H9 (cell line): ENCODE measurements at regions not wholly inside any gene's neighbourhood (a gene's known extent, or its start where the extent isn't known, plus 50 kb on each side); places are given as distances from the start of the nearest gene placed in this dataset.

ENCODE experiments used
- DNase-seq: peaks from one replicate; pipeline ENCODE4 v3.0.0-alpha.2; 2017
- H2AFZ ChIP-seq: one replicate; pipeline ENCODE4 v1.6.1; 2013; ENCODE audit warnings: mild to moderate bottlenecking, low read length, control low read depth, moderate library complexity
- H2AK5ac ChIP-seq: 2 replicates; pipeline ENCODE4 v1.6.1; 2013; ENCODE audit warnings: low read length, control low read depth, mixed read lengths; ENCODE audit not compliant: insufficient read length
- H2BK120ac ChIP-seq: one replicate; pipeline ENCODE4 v1.6.1; 2013; ENCODE audit warnings: low read depth, mild to moderate bottlenecking, low read length, control low read depth, inconsistent platforms; ENCODE audit not compliant: poor library complexity, severe bottlenecking
- H2BK12ac ChIP-seq: 2 replicates; pipeline ENCODE4 v1.6.1; 2013; ENCODE audit warnings: low read length, control low read depth, mixed read lengths, low read depth; ENCODE audit not compliant: insufficient read length
- H2BK15ac ChIP-seq: 2 replicates; pipeline ENCODE4 v1.6.1; 2013; ENCODE audit warnings: low read depth, low read length, control low read depth
- H2BK20ac ChIP-seq: one replicate; pipeline ENCODE4 v1.6.1; 2013; ENCODE audit warnings: low read depth, mild to moderate bottlenecking, low read length, control low read depth, inconsistent platforms; ENCODE audit not compliant: poor library complexity, severe bottlenecking
- H2BK5ac ChIP-seq: 2 replicates; pipeline ENCODE4 v1.6.1; 2013; ENCODE audit warnings: low read length, control low read depth, mixed read lengths; ENCODE audit not compliant: insufficient read length
- H3K14ac ChIP-seq: 2 replicates; pipeline ENCODE4 v1.6.1; 2013; ENCODE audit warnings: low read length, control low read depth; ENCODE audit not compliant: insufficient read depth
- H3K18ac ChIP-seq: 2 replicates; pipeline ENCODE4 v1.6.1; 2013; ENCODE audit warnings: low read depth, mild to moderate bottlenecking, mixed read lengths, low read length, control low read depth; ENCODE audit not compliant: insufficient read length
- H3K23ac ChIP-seq: 2 replicates; pipeline ENCODE4 v1.6.1; 2013; ENCODE audit warnings: low read length, control low read depth, mixed read lengths, low read depth; ENCODE audit not compliant: insufficient read length
- H3K23me2 ChIP-seq: 2 replicates; pipeline ENCODE4 v1.6.1; 2013; ENCODE audit warnings: low read depth, mild to moderate bottlenecking, mixed read lengths, low read length, control low read depth; ENCODE audit not compliant: insufficient read length, poor library complexity, severe bottlenecking
- H3K27ac ChIP-seq: 2 replicates; pipeline ENCODE4 v1.5.1; 2013; ENCODE audit warnings: low read length, control low read depth, mixed read lengths, low read depth; ENCODE audit not compliant: insufficient read length
- H3K27me3 ChIP-seq: 2 replicates; pipeline ENCODE4 v1.6.1; 2013; ENCODE audit warnings: low read length, control low read depth, inconsistent platforms; ENCODE audit not compliant: insufficient read depth
- H3K4ac ChIP-seq: 2 replicates; pipeline ENCODE4 v1.6.1; 2013; ENCODE audit warnings: low read depth, mild to moderate bottlenecking, control low read depth, inconsistent platforms, low read length, moderate library complexity
- H3K4me1 ChIP-seq: 2 replicates; pipeline ENCODE4 v1.6.1; 2013; ENCODE audit warnings: low read length, control low read depth, inconsistent platforms; ENCODE audit not compliant: insufficient read depth
- H3K4me2 ChIP-seq: 2 replicates; pipeline ENCODE4 v1.6.1; 2013; ENCODE audit warnings: low read length, control low read depth, mixed read lengths; ENCODE audit not compliant: insufficient read length, insufficient read depth
- H3K56ac ChIP-seq: 2 replicates; pipeline ENCODE4 v1.6.1; 2013; ENCODE audit warnings: low read depth, mild to moderate bottlenecking, mixed read lengths, low read length, control low read depth; ENCODE audit not compliant: insufficient read length
- H3K79me1 ChIP-seq: 2 replicates; pipeline ENCODE4 v1.6.1; 2013; ENCODE audit warnings: low read depth, mild to moderate bottlenecking, moderate library complexity, low read length, control low read depth, inconsistent platforms; ENCODE audit not compliant: insufficient read depth, poor library complexity, severe bottlenecking
- H3K79me2 ChIP-seq: 2 replicates; pipeline ENCODE4 v1.6.1; 2013; ENCODE audit warnings: low read length, control low read depth, inconsistent platforms; ENCODE audit not compliant: insufficient read depth
- H3K9ac ChIP-seq: 2 replicates; pipeline ENCODE4 v1.6.1; 2013; ENCODE audit warnings: low read length, control low read depth, mixed read lengths; ENCODE audit not compliant: insufficient read length; ENCODE audit errors: extremely low read depth
- H3K9me3 ChIP-seq: one replicate; pipeline ENCODE4 v1.6.1; 2013; ENCODE audit warnings: low read depth, low read length, inconsistent platforms; ENCODE audit not compliant: control insufficient read depth
- H3T11ph ChIP-seq: one replicate; pipeline ENCODE4 v1.6.1; 2013; ENCODE audit warnings: mild to moderate bottlenecking, low read length, control low read depth, inconsistent platforms
- H4K20me1 ChIP-seq: one replicate; pipeline ENCODE4 v1.6.1; 2013; ENCODE audit not compliant: control insufficient read depth, insufficient read length, insufficient read depth
- H4K5ac ChIP-seq: 2 replicates; pipeline ENCODE4 v1.6.1; 2013; ENCODE audit warnings: low read depth, mild to moderate bottlenecking, mixed read lengths, low read length, control low read depth; ENCODE audit not compliant: insufficient read length
- H4K8ac ChIP-seq: replicated peaks from 2 replicates; pipeline ENCODE4 v1.6.1; 2013; ENCODE audit warnings: low read length, control low read depth, mixed read lengths, low read depth; ENCODE audit not compliant: insufficient read length
- H4K91ac ChIP-seq: 2 replicates; pipeline ENCODE4 v1.6.1; 2013; ENCODE audit warnings: low read depth, mild to moderate bottlenecking, moderate library complexity, mixed read lengths, low read length, control low read depth; ENCODE audit not compliant: insufficient read length
- H3K27ac Mint-ChIP-seq, 3 experiments: 2 replicates in 2 of 3; 3 replicates in 1 of 3; pipeline ENCODE4 v1.8.0; 2020 to 2021; ENCODE audit warnings: mixed read lengths in 3 of 3, mild to moderate bottlenecking in 1 of 3, moderate library complexity in 1 of 3
- H3K27me3 Mint-ChIP-seq: 2 replicates; pipeline ENCODE4 v1.8.0; 2021; ENCODE audit warnings: low read depth, mild to moderate bottlenecking, moderate library complexity, mixed read lengths
- H3K36me3 Mint-ChIP-seq, 3 experiments: 2 replicates in 2 of 3; 3 replicates in 1 of 3; pipeline ENCODE4 v1.8.0; 2020 to 2021; ENCODE audit warnings: low read depth in 3 of 3, mixed read lengths in 3 of 3; ENCODE audit not compliant: insufficient read depth in 1 of 3
- H3K4me1 Mint-ChIP-seq, 2 experiments: 2 replicates each; pipeline ENCODE4 v1.8.0; 2020; ENCODE audit warnings: mixed read lengths in 2 of 2
- H3K4me3 Mint-ChIP-seq, 2 experiments: 2 replicates in 1 of 2; 3 replicates in 1 of 2; pipeline ENCODE4 v1.8.0; 2020 to 2021; ENCODE audit warnings: mild to moderate bottlenecking in 2 of 2, mixed read lengths in 2 of 2, moderate library complexity in 1 of 2
- H3K9me3 Mint-ChIP-seq, 2 experiments: 2 replicates in 1 of 2; 3 replicates in 1 of 2; pipeline ENCODE4 v1.8.0; 2020; ENCODE audit warnings: mild to moderate bottlenecking in 2 of 2, mixed read lengths in 2 of 2, moderate library complexity in 1 of 2
- WGBS: extraction: QIAGEN DNeasy Blood & Tissue Kit; methylation state at CpG from one replicate; pipeline ENCODE4 v1.1.7; 2013; ENCODE audit warnings: missing lambda C conversion rate, low lambda C conversion rate, mixed read lengths; ENCODE audit not compliant: insufficient read length; ENCODE audit errors: extremely low coverage; 5-methylcytosine and 5-hydroxymethylcytosine counted together
- TF ChIP-seq, protein P1 (sequence below): fragments of 200-600 bp; sonication (generic); conservative IDR thresholded peaks from 3 replicates; pipeline ENCODE4 v1.8.0; 2021; ENCODE audit warnings: antibody characterized with exemption, mild to moderate bottlenecking

DNA sequence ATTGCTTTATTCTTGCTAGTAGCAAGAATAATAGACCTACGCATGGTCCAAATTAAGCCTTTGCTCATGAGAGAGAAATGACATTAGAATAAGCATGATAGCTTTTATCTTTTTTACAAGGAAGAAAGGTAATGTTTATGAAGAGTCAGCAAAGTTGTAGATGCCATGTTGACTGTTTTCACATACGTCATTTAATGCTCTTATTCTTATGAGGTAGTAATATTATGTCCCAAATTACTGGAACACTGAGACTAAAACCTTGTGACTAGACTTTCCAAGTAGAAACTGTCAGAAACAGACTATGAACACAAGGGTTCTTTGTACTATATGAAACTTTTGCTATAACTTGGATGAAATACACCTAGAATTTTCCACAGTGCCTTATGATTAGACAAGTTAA, 552.8 kb upstream of the SLC8A1 start:
- TF ChIP-seq, protein P1, sequence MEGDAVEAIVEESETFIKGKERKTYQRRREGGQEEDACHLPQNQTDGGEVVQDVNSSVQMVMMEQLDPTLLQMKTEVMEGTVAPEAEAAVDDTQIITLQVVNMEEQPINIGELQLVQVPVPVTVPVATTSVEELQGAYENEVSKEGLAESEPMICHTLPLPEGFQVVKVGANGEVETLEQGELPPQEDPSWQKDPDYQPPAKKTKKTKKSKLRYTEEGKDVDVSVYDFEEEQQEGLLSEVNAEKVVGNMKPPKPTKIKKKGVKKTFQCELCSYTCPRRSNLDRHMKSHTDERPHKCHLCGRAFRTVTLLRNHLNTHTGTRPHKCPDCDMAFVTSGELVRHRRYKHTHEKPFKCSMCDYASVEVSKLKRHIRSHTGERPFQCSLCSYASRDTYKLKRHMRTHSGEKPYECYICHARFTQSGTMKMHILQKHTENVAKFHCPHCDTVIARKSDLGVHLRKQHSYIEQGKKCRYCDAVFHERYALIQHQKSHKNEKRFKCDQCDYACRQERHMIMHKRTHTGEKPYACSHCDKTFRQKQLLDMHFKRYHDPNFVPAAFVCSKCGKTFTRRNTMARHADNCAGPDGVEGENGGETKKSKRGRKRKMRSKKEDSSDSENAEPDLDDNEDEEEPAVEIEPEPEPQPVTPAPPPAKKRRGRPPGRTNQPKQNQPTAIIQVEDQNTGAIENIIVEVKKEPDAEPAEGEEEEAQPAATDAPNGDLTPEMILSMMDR = no peak
- no CpG with 5 or more reads among the region's 2 CpGs for WGBS
- Histone ChIP-seq H4K5ac (no peak overlapping the region), H2BK12ac (no peak overlapping the region), H3K9ac (no peak overlapping the region), H3K4me2 (no peak overlapping the region), H3K79me2 (no peaks in the 10 kb centered on the region), H4K20me1 (no peaks in the 10 kb centered on the region), H3K27me3 (no peaks in the 10 kb centered on the region), H3K23me2 (no peaks in the 10 kb centered on the region), H3K4ac (no peak overlapping the region), H3K18ac (no peak overlapping the region), H3T11ph (no peak overlapping the region), H3K56ac (no peak overlapping the region), H3K9me3 (no peaks in the 10 kb centered on the region), H2AK5ac (no peak overlapping the region), H3K79me1 (no peaks in the 10 kb centered on the region), H3K4me1 (no peaks in the 10 kb centered on the region), H3K14ac (no peak overlapping the region), H2BK15ac (no peak overlapping the region), H4K91ac (no peak overlapping the region), H4K8ac (no peak overlapping the region), H2BK20ac (no peak overlapping the region), H3K23ac (no peak overlapping the region), H2AFZ (no peak overlapping the region), H2BK5ac (no peak overlapping the region), H2BK120ac (no peak overlapping the region), H3K27ac (no peak overlapping the region)
- H3K36me3 Mint-ChIP-seq = no peaks in the 10 kb centered on the region
- H3K4me3 Mint-ChIP-seq = no peak overlapping the region
- no peaks in the 10 kb centered on the region for H3K4me1 Mint-ChIP-seq
- no peak overlapping the region for H3K27ac Mint-ChIP-seq
- DNase-seq = no peak
- H3K9me3 Mint-ChIP-seq = no peaks in the 10 kb centered on the region; a peak in 1 of 5 replicates
- no peaks in the 10 kb centered on the region for H3K27me3 Mint-ChIP-seq
